HCT116 (cell line): ENCODE measurements at regions not wholly inside any gene's neighbourhood (a gene's known extent, or its start where the extent isn't known, plus 50 kb on each side); places are given as distances from the start of the nearest gene placed in this dataset.

Source experiments
- ATAC-seq: fragments of 200-7000 bp; cut with Tn5 transposase; 2 replicates; pipeline ENCODE4 v1.9.1; 2020; ENCODE audit warnings: mild to moderate bottlenecking, moderate library complexity
- BruUV-seq: library from RNA; stranded (reverse); fragments of 400-500 nt; replicated peaks from 2 replicates; lab custom pipeline; 2021; lab: Mats Ljungman, UMichigan
- CTCF ChIA-PET: fragments of 300-600 bp; sonication (Branson Sonifier 250); formaldehyde crosslinking; loops from one replicate; lab custom pipeline; 2021; ENCODE audit warnings: antibody characterized with exemption; lab: Charles Lee
- POLR2A ChIA-PET: fragments of 300-600, 350-600 bp; sonication (Branson Sonifier 250); formaldehyde crosslinking; loops from one replicate; lab custom pipeline; 2021; ENCODE audit warnings: antibody characterized with exemption; lab: Charles Lee
- RAD21 ChIA-PET, 2 experiments: fragments of 300-600 bp; sonication (Branson Sonifier 250); formaldehyde crosslinking; loops; one replicate each; lab custom pipeline; 2023; ENCODE audit warnings: low total read pairs in 2 of 2; ENCODE audit not compliant: uncharacterized antibody in 2 of 2, unreplicated experiment in 2 of 2, low non-redundant PET in 1 of 2; lab: Charles Lee
- DNase-seq: peaks from one replicate; pipeline ENCODE4 v3.0.0-alpha.2; 2010; ENCODE audit warnings: low read depth, low spot score
- H2AFZ ChIP-seq: fragments of 200-600 bp; shearing (Covaris generic), sonication (generic); 2 replicates; pipeline ENCODE4 v1.6.1; 2017; ENCODE audit warnings: low read depth, mixed run types, mixed read lengths, antibody characterized with exemption, low read length; ENCODE audit not compliant: poor library complexity, severe bottlenecking
- H3K27ac ChIP-seq: 2 replicates; pipeline ENCODE4 v1.5.1; 2012; ENCODE audit warnings: low read depth, low read length
- H3K27me3 ChIP-seq: fragments of 200-600 bp; sonication (generic); 2 replicates; pipeline ENCODE4 v1.6.1; 2016; ENCODE audit warnings: mixed run types, low read length, mixed read lengths; ENCODE audit not compliant: insufficient read depth
- H3K36me3 ChIP-seq, 2 experiments: fragments of 200-500 bp in 1 of 2; fragments of 200-600 bp in 1 of 2; sonication (Bioruptor generic) in 1 of 2; sonication (generic) in 1 of 2; 2 replicates each; pipeline versions ENCODE4 v1.5.1 to v1.6.1; 2014 to 2016; ENCODE audit warnings: low read length in 2 of 2, inconsistent platforms in 1 of 2, mixed read lengths in 1 of 2, mixed run types in 1 of 2; ENCODE audit not compliant: insufficient read depth in 2 of 2, control insufficient read depth in 1 of 2
- H3K4me1 ChIP-seq, 2 experiments: fragments of 200-600 bp in 1 of 2; sonication (generic) in 1 of 2; 2 replicates each; pipeline versions ENCODE4 v1.5.1 to v1.6.1; 2012 to 2017; ENCODE audit warnings: low read length in 2 of 2, inconsistent platforms in 1 of 2, mild to moderate bottlenecking in 1 of 2, mixed read lengths in 1 of 2, mixed run types in 1 of 2, moderate library complexity in 1 of 2; ENCODE audit not compliant: insufficient read depth in 2 of 2, control insufficient read depth in 1 of 2
- H3K4me2 ChIP-seq: fragments of 200-600 bp; sonication (generic); 2 replicates; pipeline ENCODE4 v1.6.1; 2017; ENCODE audit warnings: mixed run types, low read length, mixed read lengths
- H3K4me3 ChIP-seq, 2 experiments: fragments of 200-600 bp in 1 of 2; sonication (generic) in 1 of 2; replicated peaks in 1 of 2; 2 replicates each; pipeline ENCODE4 v1.5.1; 2011 to 2016; ENCODE audit warnings: low read length in 2 of 2, control low read depth in 1 of 2, low read depth in 1 of 2, mild to moderate bottlenecking in 1 of 2, mixed read lengths in 1 of 2, mixed run types in 1 of 2
- H3K79me2 ChIP-seq: fragments of 200-600 bp; sonication (generic); 2 replicates; pipeline ENCODE4 v1.6.1; 2017; ENCODE audit warnings: mild to moderate bottlenecking, mixed run types, low read length, moderate library complexity, mixed read lengths; ENCODE audit not compliant: insufficient read depth
- H3K9ac ChIP-seq: fragments of 200-600 bp; sonication (generic); 2 replicates; pipeline ENCODE4 v1.6.1; 2016; ENCODE audit warnings: low read length, mixed read lengths
- H3K9me2 ChIP-seq: fragments of 200-600 bp; sonication (generic), shearing (Covaris generic); 2 replicates; pipeline ENCODE4 v1.6.1; 2017; ENCODE audit warnings: mixed run types, mild to moderate bottlenecking, moderate library complexity; ENCODE audit not compliant: insufficient read depth
- H3K9me3 ChIP-seq, 2 experiments: fragments of 200-500 bp in 1 of 2; fragments of 200-600 bp in 1 of 2; sonication (Bioruptor generic) in 1 of 2; sonication (generic) in 1 of 2; 2 replicates each; pipeline ENCODE4 v1.6.1; 2014 to 2017; ENCODE audit warnings: low read length in 2 of 2, mixed read lengths in 2 of 2, inconsistent platforms in 1 of 2, low read depth in 1 of 2, mild to moderate bottlenecking in 1 of 2, mixed run types in 1 of 2, moderate library complexity in 1 of 2; ENCODE audit not compliant: control insufficient read depth in 1 of 2, insufficient read depth in 1 of 2
- H4K20me1 ChIP-seq: fragments of 200-600 bp; sonication (generic), shearing (Covaris generic); 2 replicates; pipeline ENCODE4 v1.6.1; 2017; ENCODE audit warnings: mixed run types, mild to moderate bottlenecking, moderate library complexity; ENCODE audit not compliant: insufficient read depth
- CEBPB ChIP-seq: IDR thresholded peaks from 2 replicates; pipeline ENCODE4 v1.6.1; 2012; ENCODE audit warnings: low read depth
- EGR1 ChIP-seq: IDR thresholded peaks from 2 replicates; pipeline ENCODE4 v1.6.1; 2012; ENCODE audit warnings: low read depth
- ELF1 ChIP-seq: IDR thresholded peaks from 2 replicates; pipeline ENCODE4 v1.6.1; 2012; ENCODE audit warnings: low read depth, borderline replicate concordance
- EZH2 ChIP-seq: fragments of 200-600 bp; sonication (generic); IDR thresholded peaks from 2 replicates; pipeline ENCODE4 v1.6.1; 2017; ENCODE audit warnings: antibody characterized with exemption, mixed run types
- EZH2phosphoT487 ChIP-seq: fragments of 200-600 bp; IDR thresholded peaks from 2 replicates; pipeline ENCODE4 v1.6.1; 2018; ENCODE audit warnings: antibody characterized with exemption, borderline replicate concordance
- JUND ChIP-seq: IDR thresholded peaks from 2 replicates; pipeline ENCODE4 v1.6.1; 2012
- POLR2A ChIP-seq: IDR thresholded peaks from 2 replicates; pipeline ENCODE4 v1.7.0; 2011; ENCODE audit warnings: borderline replicate concordance; ENCODE audit not compliant: insufficient read depth, insufficient read length; ENCODE audit errors: extremely low read depth
- RAD21 ChIP-seq: IDR thresholded peaks from 2 replicates; pipeline ENCODE4 v1.6.1; 2012; ENCODE audit warnings: low read depth, mild to moderate bottlenecking
- SRF ChIP-seq: IDR thresholded peaks from 2 replicates; pipeline ENCODE4 v1.6.1; 2012; ENCODE audit warnings: low read depth
- TCF7L2 ChIP-seq: IDR thresholded peaks from 2 replicates; pipeline ENCODE4 v1.7.0; 2011; ENCODE audit warnings: borderline replicate concordance, inconsistent platforms; ENCODE audit not compliant: insufficient read depth, insufficient read length; ENCODE audit errors: extremely low read depth
- YY1 ChIP-seq: IDR thresholded peaks from 2 replicates; pipeline ENCODE4 v1.6.1; 2011; ENCODE audit warnings: low read length, low read depth, moderate library complexity, mild to moderate bottlenecking; ENCODE audit not compliant: insufficient replicate concordance; ENCODE audit errors: extremely low read depth
- ZFX ChIP-seq: fragments of 450-650 bp; IDR thresholded peaks from 2 replicates; pipeline ENCODE4 v1.6.1; 2017
- ZNF274 ChIP-seq: fragments of 200-500 bp; sonication (Bioruptor generic); IDR thresholded peaks from 2 replicates; pipeline ENCODE4 v1.6.1; 2014; ENCODE audit warnings: mild to moderate bottlenecking, low read depth, low read length, inconsistent platforms
- intact Hi-C: fragments of 100-400 bp; cut with micrococcal nuclease; formaldehyde crosslinking; loops from 2 replicates; pipeline ENCODE4 v1.10.0; 2022
- TF ChIP-seq, protein P1 (sequence below): IDR thresholded peaks from 2 replicates; pipeline ENCODE4 v1.6.1; 2012
- TF ChIP-seq, protein P2 (sequence below): IDR thresholded peaks from 2 replicates; pipeline ENCODE4 v1.6.1; 2012
- TF ChIP-seq, protein P3 (sequence below), 3 experiments: fragments of 200-600 bp in 1 of 3; sonication (generic) in 1 of 3; IDR thresholded peaks in 2 of 3; conservative IDR thresholded peaks in 1 of 3; 2 replicates each; pipeline ENCODE4 v1.5.1; 2012 to 2017; ENCODE audit warnings: low read depth in 2 of 3, low read length in 2 of 3, antibody characterized with exemption in 1 of 3, borderline replicate concordance in 1 of 3, control low read depth in 1 of 3, mild to moderate bottlenecking in 1 of 3, mixed read lengths in 1 of 3, mixed run types in 1 of 3, moderate library complexity in 1 of 3; ENCODE audit not compliant: insufficient read depth in 1 of 3

DNA sequence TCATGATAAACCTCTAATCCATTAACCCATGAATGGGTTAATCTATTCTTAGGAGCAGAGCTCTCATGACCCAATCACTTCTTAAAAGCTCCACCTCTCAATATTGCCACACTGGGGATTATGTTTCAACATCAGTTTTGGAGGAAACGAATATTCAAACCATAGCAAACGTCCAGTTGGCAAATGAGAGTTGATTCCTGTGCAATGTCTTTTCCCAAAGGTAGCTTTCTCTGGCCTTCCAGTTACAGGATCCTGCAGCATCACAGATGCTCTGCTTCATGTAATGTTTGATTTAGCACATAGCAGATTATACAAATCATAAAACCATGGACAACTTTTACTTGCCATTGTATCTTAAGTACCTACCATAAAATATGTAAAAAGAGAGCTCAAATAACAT, 481.0 kb downstream of the TNS1 start:
- ATAC-seq = no peak
- no peaks in the 10 kb centered on the region for H4K20me1 ChIP-seq
- no peak overlapping the region for H3K4me3 ChIP-seq
- no peaks in the 10 kb centered on the region for H3K9me2 ChIP-seq
- no peaks in the 10 kb centered on the region for H3K4me1 ChIP-seq
- H3K79me2 ChIP-seq = no peaks in the 10 kb centered on the region
- no peak overlapping the region for H3K4me2 ChIP-seq
- BruUV-seq = no TSS peak
- H3K9me3 ChIP-seq = no peaks in the 10 kb centered on the region
- no peak overlapping the region for H3K27ac ChIP-seq
- POLR2A ChIA-PET = no interaction called here
- DNase-seq = no peak
- no peaks in the 10 kb centered on the region for H3K36me3 ChIP-seq
- H3K27me3 ChIP-seq = peaks cover 42% of the 10 kb centered on the region
- CTCF ChIA-PET = interaction anchor here (1.0 kb wide), 2 partner anchors 11 to 129 kb away, joined by 3 read pairs; no protein-coding TSS in a partner anchor
- H3K9ac ChIP-seq = no peak overlapping the region
- intact Hi-C loops = no loop called here
- RAD21 ChIA-PET = no interaction called here
- no peak for TF ChIP-seq EGR1
- no peak for TF ChIP-seq CEBPB
- TF ChIP-seq, protein P1, sequence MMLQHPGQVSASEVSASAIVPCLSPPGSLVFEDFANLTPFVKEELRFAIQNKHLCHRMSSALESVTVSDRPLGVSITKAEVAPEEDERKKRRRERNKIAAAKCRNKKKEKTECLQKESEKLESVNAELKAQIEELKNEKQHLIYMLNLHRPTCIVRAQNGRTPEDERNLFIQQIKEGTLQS = no peak
- no peak for TF ChIP-seq ELF1
- no peak for TF ChIP-seq SRF
- TF ChIP-seq EZH2 = no peak
- TF ChIP-seq, protein P2, sequence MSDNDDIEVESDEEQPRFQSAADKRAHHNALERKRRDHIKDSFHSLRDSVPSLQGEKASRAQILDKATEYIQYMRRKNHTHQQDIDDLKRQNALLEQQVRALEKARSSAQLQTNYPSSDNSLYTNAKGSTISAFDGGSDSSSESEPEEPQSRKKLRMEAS = no peak
- no peak for TF ChIP-seq EZH2phosphoT487
- no peak for TF ChIP-seq RAD21
- no peak for TF ChIP-seq POLR2A
- TF ChIP-seq, protein P3, sequence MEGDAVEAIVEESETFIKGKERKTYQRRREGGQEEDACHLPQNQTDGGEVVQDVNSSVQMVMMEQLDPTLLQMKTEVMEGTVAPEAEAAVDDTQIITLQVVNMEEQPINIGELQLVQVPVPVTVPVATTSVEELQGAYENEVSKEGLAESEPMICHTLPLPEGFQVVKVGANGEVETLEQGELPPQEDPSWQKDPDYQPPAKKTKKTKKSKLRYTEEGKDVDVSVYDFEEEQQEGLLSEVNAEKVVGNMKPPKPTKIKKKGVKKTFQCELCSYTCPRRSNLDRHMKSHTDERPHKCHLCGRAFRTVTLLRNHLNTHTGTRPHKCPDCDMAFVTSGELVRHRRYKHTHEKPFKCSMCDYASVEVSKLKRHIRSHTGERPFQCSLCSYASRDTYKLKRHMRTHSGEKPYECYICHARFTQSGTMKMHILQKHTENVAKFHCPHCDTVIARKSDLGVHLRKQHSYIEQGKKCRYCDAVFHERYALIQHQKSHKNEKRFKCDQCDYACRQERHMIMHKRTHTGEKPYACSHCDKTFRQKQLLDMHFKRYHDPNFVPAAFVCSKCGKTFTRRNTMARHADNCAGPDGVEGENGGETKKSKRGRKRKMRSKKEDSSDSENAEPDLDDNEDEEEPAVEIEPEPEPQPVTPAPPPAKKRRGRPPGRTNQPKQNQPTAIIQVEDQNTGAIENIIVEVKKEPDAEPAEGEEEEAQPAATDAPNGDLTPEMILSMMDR (IDR thresholded peaks at IDR 0.05 in 2 of 3, conservative IDR thresholded peaks at IDR 0.05 in 1 of 3; ENCODE audit: borderline replicate concordance in 1 of 3, insufficient read depth in 1 of 3, low read depth in 2 of 3, low read length in 2 of 3) = no peak
- no peak for TF ChIP-seq YY1
- TF ChIP-seq ZNF274 = no peak
- TF ChIP-seq JUND = no peak
- no peak for TF ChIP-seq TCF7L2
- no peak for TF ChIP-seq ZFX
- no peak overlapping the region for H2AFZ ChIP-seq
